GM23248 (cell line): ENCODE measurements at regions not wholly inside any gene's neighbourhood (a gene's known extent, or its start where the extent isn't known, plus 50 kb on each side); places are given as distances from the start of the nearest gene placed in this dataset.

Source experiments
- DNase-seq: peaks from one replicate; pipeline ENCODE4 v3.0.0-alpha.2; 2015
- H2AFZ ChIP-seq: fragments of 200-600 bp; sonication (generic); 2 replicates; pipeline ENCODE4 v1.6.1; 2016; ENCODE audit warnings: antibody characterized with exemption
- H3F3A ChIP-seq: fragments of 200-600 bp; sonication (generic); 2 replicates; pipeline ENCODE4 v1.6.1; 2016; ENCODE audit warnings: mild to moderate bottlenecking, antibody characterized with exemption, mixed run types; ENCODE audit not compliant: insufficient read depth
- H3K27ac ChIP-seq: fragments of 200-600 bp; sonication (generic); 2 replicates; pipeline ENCODE4 v1.5.1; 2016; ENCODE audit warnings: mild to moderate bottlenecking
- H3K27me3 ChIP-seq: fragments of 200-600 bp; sonication (generic); replicated peaks from 2 replicates; pipeline ENCODE4 v1.6.1; 2016; ENCODE audit warnings: mild to moderate bottlenecking; ENCODE audit not compliant: insufficient read depth
- H3K36me3 ChIP-seq: fragments of 200-600 bp; sonication (generic); 2 replicates; pipeline ENCODE4 v1.6.1; 2016; ENCODE audit warnings: low read depth, mild to moderate bottlenecking
- H3K4me1 ChIP-seq: fragments of 200-600 bp; sonication (generic); 2 replicates; pipeline ENCODE4 v1.6.1; 2016; ENCODE audit warnings: mild to moderate bottlenecking; ENCODE audit not compliant: insufficient read depth
- H3K4me2 ChIP-seq: fragments of 200-600 bp; sonication (generic); one replicate; pipeline ENCODE4 v1.6.1; 2016; ENCODE audit warnings: mild to moderate bottlenecking; ENCODE audit not compliant: unreplicated experiment
- H3K4me3 ChIP-seq: fragments of 200-600 bp; sonication (generic); 2 replicates; pipeline ENCODE4 v1.5.1; 2016; ENCODE audit warnings: mild to moderate bottlenecking
- H3K79me2 ChIP-seq: fragments of 200-600 bp; sonication (generic); 2 replicates; pipeline ENCODE4 v1.6.1; 2016; ENCODE audit warnings: mild to moderate bottlenecking; ENCODE audit not compliant: insufficient read depth
- H3K9ac ChIP-seq: fragments of 200-600 bp; sonication (generic); 2 replicates; pipeline ENCODE4 v1.6.1; 2016; ENCODE audit warnings: mild to moderate bottlenecking
- H3K9me2 ChIP-seq: fragments of 200-600 bp; sonication (generic); 2 replicates; pipeline ENCODE4 v1.6.1; 2016; ENCODE audit warnings: mixed run types, mild to moderate bottlenecking, moderate library complexity; ENCODE audit not compliant: insufficient read depth
- H3K9me3 ChIP-seq: fragments of 200-600 bp; sonication (generic); one replicate; pipeline ENCODE4 v1.6.1; 2017; ENCODE audit warnings: low read depth
- H4K20me1 ChIP-seq: fragments of 200-600 bp; sonication (generic); 2 replicates; pipeline ENCODE4 v1.6.0; 2016; ENCODE audit not compliant: insufficient read depth
- EZH2 ChIP-seq: fragments of 200-600 bp; sonication (generic); IDR thresholded peaks from 2 replicates; pipeline ENCODE4 v1.6.1; 2018; ENCODE audit warnings: antibody characterized with exemption, mild to moderate bottlenecking; ENCODE audit not compliant: insufficient read depth, poor library complexity, severe bottlenecking
- EZH2phosphoT487 ChIP-seq: fragments of 200-600 bp; sonication (generic); IDR thresholded peaks from 2 replicates; pipeline ENCODE4 v1.6.1; 2018; ENCODE audit warnings: antibody characterized with exemption, moderate library complexity, mild to moderate bottlenecking, low read depth; ENCODE audit not compliant: insufficient read depth
- WGBS, 2 experiments: methylation state at CpG; one replicate each; pipeline ENCODE4 v1.1.6; 2015 to 2017; ENCODE audit warnings: low lambda C conversion rate in 2 of 2, low coverage in 1 of 2; ENCODE audit errors: missing lambda C conversion rate in 2 of 2; 5-methylcytosine and 5-hydroxymethylcytosine counted together
- in situ Hi-C: fragments of 300-500 bp; cut with MboI; formaldehyde crosslinking; loops from 2 replicates; pipeline ENCODE4 v1.15.0; 2020

- Histone ChIP-seq H3F3A (no peaks in the 10 kb centered on the region), H3K9me2 (no peaks in the 10 kb centered on the region), H2AFZ (no peak overlapping the region), H3K9me3 (no peaks in the 10 kb centered on the region), H3K27me3 (no peaks in the 10 kb centered on the region), H3K27ac (no peak overlapping the region), H3K4me1 (no peaks in the 10 kb centered on the region), H3K36me3 (no peaks in the 10 kb centered on the region), H3K4me2 (no peak overlapping the region), H3K9ac (no peak overlapping the region), H3K79me2 (no peaks in the 10 kb centered on the region), H4K20me1 (no peaks in the 10 kb centered on the region), H3K4me3 (no peak overlapping the region)
- DNase-seq = no peak
- WGBS, 2 experiments = 71 to 72% methylated on average over 5 of the region's 5 CpGs
- TF ChIP-seq EZH2 (no peak), EZH2phosphoT487 (no peak)
- in situ Hi-C loops = no loop called here
These were observed 272.1 kb downstream of the SP3 start for GRCh38 chr2:173693044-173693589.

- Histone ChIP-seq H3K36me3 (no peaks in the 10 kb centered on the region), H3K9ac (no peak overlapping the region), H3K4me1 (no peaks in the 10 kb centered on the region), H3K4me3 (no peak overlapping the region), H3K9me3 (no peaks in the 10 kb centered on the region), H3K4me2 (no peak overlapping the region), H3K27me3 (no peaks in the 10 kb centered on the region), H3K9me2 (no peaks in the 10 kb centered on the region), H2AFZ (no peak overlapping the region), H3K27ac (no peak overlapping the region), H3F3A (no peaks in the 10 kb centered on the region), H4K20me1 (no peaks in the 10 kb centered on the region), H3K79me2 (no peaks in the 10 kb centered on the region)
- TF ChIP-seq EZH2 = no peak
- no peak for TF ChIP-seq EZH2phosphoT487
- 18 to 27% methylated on average over 5 of the region's 5 CpGs for WGBS, 2 experiments
- in situ Hi-C loops = no loop called here
- no peak for DNase-seq
These were observed 268.9 kb downstream of the SP3 start for GRCh38 chr2:173696274-173696673.

- Histone ChIP-seq H3F3A (no peaks in the 10 kb centered on the region), H2AFZ (no peak overlapping the region), H3K4me1 (no peaks in the 10 kb centered on the region), H3K9me2 (no peaks in the 10 kb centered on the region), H3K9ac (no peak overlapping the region), H3K4me3 (no peak overlapping the region), H4K20me1 (no peaks in the 10 kb centered on the region), H3K27me3 (no peaks in the 10 kb centered on the region), H3K79me2 (no peaks in the 10 kb centered on the region), H3K4me2 (no peak overlapping the region), H3K27ac (no peak overlapping the region), H3K36me3 (no peaks in the 10 kb centered on the region), H3K9me3 (no peaks in the 10 kb centered on the region)
- WGBS, 2 experiments = 57 to 65% methylated on average over 1 of the region's 1 CpG
- in situ Hi-C loops = no loop called here
- TF ChIP-seq EZH2 (no peak), EZH2phosphoT487 (no peak)
- no peak for DNase-seq
These were observed 267.2 kb downstream of the SP3 start for GRCh38 chr2:173697929-173698328.

GRCh38 chr2:173705656-173706055, 259.5 kb downstream of the SP3 start:
- DNase-seq = no peak
- TF ChIP-seq EZH2phosphoT487 = no peak
- TF ChIP-seq EZH2 = no peak
- Histone ChIP-seq H3K36me3 (no peaks in the 10 kb centered on the region), H3K79me2 (no peaks in the 10 kb centered on the region), H3F3A (no peaks in the 10 kb centered on the region), H3K27ac (no peak overlapping the region), H2AFZ (no peak overlapping the region), H3K4me3 (no peak overlapping the region), H3K4me2 (no peak overlapping the region), H3K27me3 (peaks cover 8% of the 10 kb centered on the region; the same call in 1 of the 2 replicates), H3K4me1 (no peaks in the 10 kb centered on the region), H3K9me3 (no peaks in the 10 kb centered on the region), H3K9ac (no peak overlapping the region), H3K9me2 (no peaks in the 10 kb centered on the region), H4K20me1 (no peaks in the 10 kb centered on the region)
- 17 to 25% methylated on average over 4 of the region's 4 CpGs for WGBS, 2 experiments
- in situ Hi-C loops = no loop called here

- Histone ChIP-seq H3K79me2 (no peaks in the 10 kb centered on the region), H3K9ac (no peak overlapping the region), H3K36me3 (no peaks in the 10 kb centered on the region), H3K4me2 (no peak overlapping the region), H3K9me2 (no peaks in the 10 kb centered on the region), H2AFZ (no peak overlapping the region), H3K4me1 (no peaks in the 10 kb centered on the region), H3K27ac (no peak overlapping the region), H3K4me3 (no peak overlapping the region), H3K27me3 (peaks cover 8% of the 10 kb centered on the region; the same call in 1 of the 2 replicates), H3K9me3 (no peaks in the 10 kb centered on the region), H4K20me1 (no peaks in the 10 kb centered on the region), H3F3A (no peaks in the 10 kb centered on the region)
- 78 to 90% methylated on average over 4 of the region's 4 CpGs for WGBS, 2 experiments
- in situ Hi-C loops = no loop called here
- no peak for DNase-seq
- TF ChIP-seq EZH2 (no peak), EZH2phosphoT487 (no peak)
These were observed 258.2 kb downstream of the SP3 start for GRCh38 chr2:173706936-173707335.
